ENCODE measurements at regions not wholly inside any gene's neighbourhood (a gene's known extent, or its start where the extent isn't known, plus 50 kb on each side); places are given as distances from the start of the nearest gene placed in this dataset.

GRCh38 chr4:74618166-74618565 is 173.2 kb downstream of the AREG start:
- no peak for DNase-seq

GRCh38 chr4:74618659-74619058 is 173.7 kb downstream of the AREG start:
- DNase-seq, result no peak

- no peak for DNase-seq
Observed at GRCh38 chr4:74619931-74620702, 174.2 kb downstream of the BTC start.

DNA sequence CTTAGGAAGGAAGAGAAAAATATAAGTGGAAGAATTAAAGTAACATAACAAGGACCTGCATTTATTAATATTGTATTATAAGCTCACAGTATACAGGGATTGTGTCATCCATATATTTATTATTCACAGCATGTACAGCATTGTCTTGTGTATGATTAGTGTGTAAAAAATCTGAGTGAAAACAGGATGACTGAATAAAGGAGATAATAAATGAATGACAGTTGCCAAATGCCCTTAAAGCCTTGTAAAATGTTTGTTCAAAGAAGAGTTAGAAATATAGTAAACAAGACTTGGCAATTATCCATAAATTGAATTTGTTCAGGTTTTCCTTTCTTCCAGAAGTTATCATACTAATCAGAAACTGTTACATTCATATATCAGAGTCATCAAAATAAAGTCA is 172.7 kb downstream of the BTC start:
- no peak for DNase-seq

GRCh38 chr4:74623041-74623440 is 171.3 kb downstream of the BTC start:
- DNase-seq, result no peak

DNA sequence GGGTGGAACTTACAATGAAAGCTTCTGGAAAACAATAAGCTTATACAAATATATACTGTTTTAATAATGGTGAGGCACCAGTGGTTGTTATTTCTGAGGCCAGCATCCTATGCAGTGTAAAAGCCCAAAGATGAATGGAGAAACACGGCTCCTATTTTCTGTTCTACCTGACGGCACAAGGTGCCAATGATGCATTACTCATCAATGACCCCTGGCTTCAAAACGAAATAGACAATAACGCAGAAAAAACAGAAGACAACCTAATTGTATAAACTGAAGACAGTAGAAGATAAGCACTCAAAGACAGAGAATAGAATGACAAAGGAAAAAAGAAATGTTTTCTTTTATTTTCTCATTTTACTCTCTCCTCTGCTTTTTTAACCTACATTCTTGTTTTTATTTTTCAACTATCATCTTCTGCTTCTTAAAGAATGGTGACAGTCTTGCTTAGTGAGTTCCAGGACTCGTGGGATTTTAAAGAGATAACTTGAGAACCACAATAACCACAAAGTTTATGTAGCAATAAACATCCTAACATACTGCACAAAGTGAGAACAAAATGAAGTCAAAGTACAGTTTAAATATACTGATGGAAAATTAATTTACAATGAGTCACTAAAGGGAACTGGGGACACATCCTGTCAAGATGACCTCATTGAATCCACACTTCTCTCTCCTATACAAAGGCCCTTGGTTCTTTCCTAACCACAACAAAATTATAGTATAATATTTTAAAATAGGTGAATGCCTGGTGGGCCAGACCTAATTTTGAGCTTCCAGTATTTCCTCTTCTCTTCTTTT is 169.8 kb downstream of the BTC start:
- DNase-seq, result no peak

DNA sequence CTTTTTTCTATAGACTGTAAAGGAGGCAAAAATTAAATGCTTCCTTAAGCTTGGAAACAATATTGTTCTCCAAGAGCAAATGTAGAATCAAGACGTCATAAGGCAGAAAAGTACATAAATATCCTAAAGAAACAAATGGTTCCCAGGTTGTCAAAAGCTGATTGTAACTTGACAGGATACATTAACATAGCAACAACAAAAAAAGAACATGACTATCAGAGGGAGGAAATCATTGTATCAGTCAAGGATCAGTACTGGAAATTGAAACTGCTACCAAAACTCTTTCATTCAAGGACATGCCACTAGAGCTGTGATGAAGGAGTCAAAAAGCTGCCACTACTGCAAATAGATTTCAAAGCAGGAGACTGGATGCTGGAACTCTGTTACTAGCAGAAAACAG is 168.3 kb downstream of the BTC start:
- no peak for DNase-seq

DNA sequence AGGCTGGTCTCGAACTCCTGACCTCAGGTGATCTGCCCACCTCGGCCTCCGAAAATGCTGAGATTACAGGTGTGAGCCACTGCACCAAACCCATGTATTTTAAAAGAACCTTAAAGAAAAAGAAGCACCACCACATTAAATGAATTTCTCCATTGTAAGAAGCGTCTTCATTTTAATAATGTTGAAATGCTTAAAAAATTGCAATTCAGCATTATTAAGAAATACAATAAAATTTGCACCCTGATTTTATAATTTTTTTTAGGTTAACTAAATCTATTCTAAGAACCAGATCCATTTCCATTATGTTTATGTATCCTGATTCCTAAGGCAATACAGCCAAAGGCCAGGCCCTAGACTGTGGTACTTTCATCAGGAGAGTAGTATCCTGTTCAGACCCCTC is 167.2 kb downstream of the BTC start:
- DNase-seq, result no peak

DNA sequence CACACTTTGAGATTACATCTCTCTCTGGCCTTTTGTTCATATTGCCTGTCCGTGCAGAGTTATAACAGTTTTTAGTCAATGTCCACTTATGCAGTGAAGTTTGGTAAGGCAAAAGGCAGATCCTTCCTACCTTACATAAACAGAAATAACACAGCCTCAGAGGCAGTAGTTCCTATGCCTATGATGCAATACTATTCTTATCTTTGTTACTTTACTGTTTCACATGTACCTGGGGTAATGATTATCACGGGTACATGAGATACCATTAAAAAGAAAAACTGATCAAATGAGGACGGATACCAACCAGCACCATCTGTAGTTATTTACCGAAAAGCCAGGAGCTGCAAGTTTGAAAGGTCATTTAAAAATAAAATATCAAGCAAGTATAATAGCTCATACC is 166.8 kb downstream of the BTC start:
- no peak for DNase-seq

GRCh38 chr4:74628852-74629620 is 165.3 kb downstream of the BTC start:
- no peak for DNase-seq

GRCh38 chr4:74630551-74630950 is 163.8 kb downstream of the BTC start:
- DNase-seq, result no peak

GRCh38 chr4:74631338-74631737 is 163.0 kb downstream of the BTC start:
- DNase-seq, result no peak

DNA sequence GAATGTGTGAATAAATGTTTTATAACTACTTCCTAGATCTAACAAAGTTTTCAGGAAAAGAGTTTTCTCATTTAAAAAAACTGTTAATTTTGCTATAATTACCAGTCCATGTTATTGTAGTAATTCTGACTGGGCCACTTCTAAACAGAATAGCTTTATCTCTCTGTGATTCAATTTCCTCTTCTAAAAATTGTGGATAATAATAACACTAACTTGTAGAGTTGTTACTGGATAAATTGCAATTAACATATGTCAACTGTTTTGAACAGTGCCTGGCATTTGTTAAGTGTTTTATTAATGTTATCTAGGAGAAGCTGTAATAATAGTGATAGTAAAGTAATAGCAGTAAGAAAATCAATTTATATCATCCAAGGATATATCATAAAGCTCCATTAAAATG is 162.3 kb downstream of the BTC start:
- DNase-seq, result no peak

DNA sequence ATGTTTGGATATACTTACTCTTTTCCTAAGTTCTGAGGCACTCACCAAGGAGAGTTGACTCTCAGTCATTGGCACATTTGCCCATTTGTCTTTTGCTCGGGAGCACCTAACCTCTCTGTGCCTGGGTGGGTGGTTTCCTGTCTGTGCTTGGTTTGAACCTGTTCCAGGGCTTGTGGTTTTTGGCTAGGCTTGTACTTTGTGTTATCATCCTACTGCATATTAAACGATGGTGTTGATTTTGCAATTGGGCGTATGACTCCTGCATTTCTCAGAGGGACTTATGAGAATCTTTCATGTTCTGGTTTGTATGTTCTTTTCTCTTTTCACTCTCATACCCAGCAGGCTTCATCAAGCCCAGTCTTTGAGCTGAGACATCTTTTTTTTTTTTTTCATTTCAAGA is 161.7 kb downstream of the BTC start:
- DNase-seq, result no peak

- no peak for DNase-seq
Observed at GRCh38 chr4:74635074-74635473, 159.2 kb downstream of the BTC start.

GRCh38 chr4:74635490-74636123 is 158.7 kb downstream of the BTC start:
- no peak for DNase-seq

GRCh38 chr4:74638001-74638400 is 156.3 kb downstream of the BTC start:
- no peak for DNase-seq

DNA sequence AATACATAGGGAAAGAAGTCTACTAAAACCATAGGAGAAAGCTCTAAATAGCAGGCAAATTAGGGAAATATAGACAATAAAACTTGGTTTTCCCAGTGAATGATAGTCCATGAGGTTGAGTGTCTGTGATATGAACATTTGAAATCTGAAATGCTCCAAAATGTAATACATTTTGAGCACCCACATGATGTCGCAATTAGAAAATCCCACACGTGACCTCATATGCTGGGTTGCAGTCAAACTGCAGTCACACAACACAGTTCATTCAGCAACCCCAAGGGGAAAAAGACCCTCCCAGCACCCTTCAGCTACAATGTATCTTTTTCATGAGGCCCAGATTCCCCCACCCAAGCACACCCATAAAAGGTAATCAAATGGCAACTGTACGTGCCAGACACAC is 155.6 kb downstream of the BTC start:
- DNase-seq, result no peak

DNA sequence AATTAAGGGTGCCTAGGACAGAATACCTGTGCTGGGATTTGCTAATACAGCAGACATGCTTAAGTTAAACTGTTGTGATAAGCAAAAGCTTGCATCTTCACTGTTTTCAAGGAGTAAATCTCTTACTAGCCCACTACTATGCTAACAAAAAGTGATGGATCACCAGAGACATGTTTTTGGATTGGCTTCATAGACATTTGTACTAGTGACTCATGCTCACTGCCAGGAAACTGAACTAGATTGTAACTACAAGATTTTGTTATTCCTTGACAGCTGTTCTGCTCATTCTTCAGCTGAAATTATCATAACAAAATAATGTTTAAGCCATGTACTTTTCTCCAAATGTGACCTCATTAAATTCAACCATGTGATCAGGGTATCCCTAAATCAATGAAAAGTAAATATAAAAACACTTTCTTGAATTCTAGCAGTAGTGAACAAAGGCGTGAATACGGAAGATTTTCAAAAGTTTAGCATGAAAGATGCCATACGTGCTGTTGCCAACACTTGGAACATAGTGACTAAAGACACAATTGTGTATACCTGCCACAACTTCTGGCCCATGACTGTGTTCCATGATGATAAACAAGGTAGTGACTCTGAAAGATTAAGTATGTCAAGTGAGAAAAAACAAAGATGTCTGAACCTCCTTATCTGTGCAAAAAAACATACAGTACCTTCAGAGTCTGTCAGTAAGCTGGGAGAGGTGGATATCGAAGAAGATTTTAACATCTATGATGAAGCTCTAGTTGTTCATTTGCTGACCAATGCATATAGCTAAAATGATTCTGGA is 154.0 kb downstream of the BTC start:
- DNase-seq, result no peak

DNA sequence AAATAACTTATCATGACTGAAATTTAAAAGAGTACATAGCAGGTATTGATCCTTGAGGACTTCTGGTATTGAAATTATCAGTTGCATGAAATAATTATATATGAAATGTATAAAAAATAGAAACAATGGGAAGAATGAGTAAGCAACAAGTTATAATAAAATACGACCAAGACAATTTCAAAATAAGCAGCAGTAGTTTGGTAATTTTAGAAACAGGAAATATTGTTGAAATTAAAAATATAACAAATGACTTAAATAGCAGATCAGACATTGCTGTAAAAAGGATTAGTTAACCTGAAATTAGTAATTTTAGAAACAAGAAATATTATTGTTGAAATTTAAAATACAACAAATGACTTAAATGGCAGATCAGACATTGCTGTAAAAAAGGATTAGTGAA is 152.3 kb downstream of the BTC start:
- no peak for DNase-seq

DNA sequence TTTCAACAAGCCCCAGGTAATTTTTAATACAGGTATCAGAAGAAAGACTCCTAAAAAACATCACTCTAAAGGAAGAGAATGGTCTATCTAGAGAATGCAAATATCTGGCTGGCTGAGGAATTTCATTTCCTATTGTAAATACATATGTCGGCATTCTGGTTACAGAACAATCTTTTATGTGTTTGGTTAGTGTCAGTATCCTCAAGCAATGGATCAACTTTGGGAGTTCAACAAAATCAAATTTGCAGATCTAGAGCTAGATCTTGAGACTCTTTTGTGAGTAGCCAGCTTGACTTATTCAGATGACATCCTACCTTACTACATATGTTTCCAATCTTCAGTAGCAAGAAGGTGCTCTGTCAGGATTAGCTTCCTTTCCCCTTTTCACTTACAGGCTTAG is 145.1 kb downstream of the BTC start:
- DNase-seq, result no peak

GRCh38 chr4:74651198-74651597 is 143.1 kb downstream of the BTC start:
- DNase-seq, result no peak

All from effector CD8-positive, alpha-beta T cell (primary cell).